ENCODE measurements at regions not wholly inside any gene's neighbourhood (a gene's known extent, or its start where the extent isn't known, plus 50 kb on each side); places are given as distances from the start of the nearest gene placed in this dataset.

DNA sequence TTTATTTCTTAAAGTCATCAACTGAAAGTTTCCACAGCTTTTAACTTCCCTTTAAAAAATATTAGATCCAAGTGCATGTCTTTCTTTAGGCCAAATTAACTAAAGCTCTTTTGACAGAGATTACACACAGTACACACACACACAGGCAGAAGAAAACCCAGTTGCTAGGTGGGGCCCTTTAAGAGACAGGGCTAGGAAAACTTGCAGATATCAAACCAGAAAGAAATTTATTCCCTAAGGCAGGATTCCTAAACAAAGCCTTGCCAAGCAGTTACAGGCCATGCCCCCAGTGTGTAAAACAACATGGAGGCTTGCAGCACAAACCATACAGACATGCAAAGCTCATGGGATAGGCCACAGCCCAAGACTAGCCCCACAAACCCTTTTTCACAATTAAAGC is 123.4 kb downstream of the FSCB start:
- TF ChIP-seq, protein P1, sequence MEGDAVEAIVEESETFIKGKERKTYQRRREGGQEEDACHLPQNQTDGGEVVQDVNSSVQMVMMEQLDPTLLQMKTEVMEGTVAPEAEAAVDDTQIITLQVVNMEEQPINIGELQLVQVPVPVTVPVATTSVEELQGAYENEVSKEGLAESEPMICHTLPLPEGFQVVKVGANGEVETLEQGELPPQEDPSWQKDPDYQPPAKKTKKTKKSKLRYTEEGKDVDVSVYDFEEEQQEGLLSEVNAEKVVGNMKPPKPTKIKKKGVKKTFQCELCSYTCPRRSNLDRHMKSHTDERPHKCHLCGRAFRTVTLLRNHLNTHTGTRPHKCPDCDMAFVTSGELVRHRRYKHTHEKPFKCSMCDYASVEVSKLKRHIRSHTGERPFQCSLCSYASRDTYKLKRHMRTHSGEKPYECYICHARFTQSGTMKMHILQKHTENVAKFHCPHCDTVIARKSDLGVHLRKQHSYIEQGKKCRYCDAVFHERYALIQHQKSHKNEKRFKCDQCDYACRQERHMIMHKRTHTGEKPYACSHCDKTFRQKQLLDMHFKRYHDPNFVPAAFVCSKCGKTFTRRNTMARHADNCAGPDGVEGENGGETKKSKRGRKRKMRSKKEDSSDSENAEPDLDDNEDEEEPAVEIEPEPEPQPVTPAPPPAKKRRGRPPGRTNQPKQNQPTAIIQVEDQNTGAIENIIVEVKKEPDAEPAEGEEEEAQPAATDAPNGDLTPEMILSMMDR (IDR thresholded peaks at IDR 0.05; ENCODE audit: low read depth, low read length, poor library complexity, severe bottlenecking) = no peak
- TF ChIP-seq EZH2phosphoT487 (IDR thresholded peaks at IDR 0.05; ENCODE audit: borderline replicate concordance, low read length) = no peak
